ENCODE measurements at regions not wholly inside any gene's neighbourhood (a gene's known extent, or its start where the extent isn't known, plus 50 kb on each side); places are given as distances from the start of the nearest gene placed in this dataset.

DNA sequence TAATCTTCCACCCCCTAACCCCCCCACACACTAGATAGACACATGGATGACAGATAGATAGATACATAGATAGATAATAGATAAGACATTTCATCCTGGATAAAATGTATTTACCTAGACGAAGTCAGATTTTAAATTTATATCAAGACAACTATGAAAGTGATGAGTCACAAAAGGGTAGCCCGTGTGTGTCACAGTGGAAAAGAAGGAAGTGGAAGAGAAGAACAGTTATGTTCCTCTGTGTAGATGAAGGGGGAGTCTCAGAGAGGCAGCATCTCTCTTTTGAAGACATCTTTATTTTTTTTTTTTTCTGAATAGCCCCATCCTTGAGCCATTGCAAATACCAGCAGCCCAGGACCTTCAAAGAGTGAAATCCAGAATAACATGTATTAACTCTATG, 121.7 kb upstream of the VGLL2 start:
- H3K79me2 ChIP-seq (ENCODE audit: insufficient read depth, low read length) = no peaks in the 10 kb centered on the region
- H3K27me3 ChIP-seq (ENCODE audit: insufficient read depth, low read length, poor library complexity, severe bottlenecking) = no peaks in the 10 kb centered on the region
- H3K4me3 ChIP-seq (ENCODE audit: low read length, poor library complexity, severe bottlenecking) = no peak overlapping the region
- H3K9me2 ChIP-seq (replicated peaks; ENCODE audit: low read depth, low read length) = no peaks in the 10 kb centered on the region
- H3F3A ChIP-seq (ENCODE audit: low read depth) = no peaks in the 10 kb centered on the region
- H3K36me3 ChIP-seq (ENCODE audit: insufficient read depth, low read length) = no peaks in the 10 kb centered on the region
- no peaks in the 10 kb centered on the region for H3K4me1 ChIP-seq (ENCODE audit: insufficient read depth, low read length, poor library complexity, severe bottlenecking)
- H2AFZ ChIP-seq (ENCODE audit: low read length) = no peak overlapping the region
- no peak for TF ChIP-seq EZH2phosphoT487 (IDR thresholded peaks at IDR 0.05; ENCODE audit: borderline replicate concordance)
- TF ChIP-seq, protein P1, sequence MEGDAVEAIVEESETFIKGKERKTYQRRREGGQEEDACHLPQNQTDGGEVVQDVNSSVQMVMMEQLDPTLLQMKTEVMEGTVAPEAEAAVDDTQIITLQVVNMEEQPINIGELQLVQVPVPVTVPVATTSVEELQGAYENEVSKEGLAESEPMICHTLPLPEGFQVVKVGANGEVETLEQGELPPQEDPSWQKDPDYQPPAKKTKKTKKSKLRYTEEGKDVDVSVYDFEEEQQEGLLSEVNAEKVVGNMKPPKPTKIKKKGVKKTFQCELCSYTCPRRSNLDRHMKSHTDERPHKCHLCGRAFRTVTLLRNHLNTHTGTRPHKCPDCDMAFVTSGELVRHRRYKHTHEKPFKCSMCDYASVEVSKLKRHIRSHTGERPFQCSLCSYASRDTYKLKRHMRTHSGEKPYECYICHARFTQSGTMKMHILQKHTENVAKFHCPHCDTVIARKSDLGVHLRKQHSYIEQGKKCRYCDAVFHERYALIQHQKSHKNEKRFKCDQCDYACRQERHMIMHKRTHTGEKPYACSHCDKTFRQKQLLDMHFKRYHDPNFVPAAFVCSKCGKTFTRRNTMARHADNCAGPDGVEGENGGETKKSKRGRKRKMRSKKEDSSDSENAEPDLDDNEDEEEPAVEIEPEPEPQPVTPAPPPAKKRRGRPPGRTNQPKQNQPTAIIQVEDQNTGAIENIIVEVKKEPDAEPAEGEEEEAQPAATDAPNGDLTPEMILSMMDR (conservative IDR thresholded peaks at IDR 0.05; ENCODE audit: low read length) = no peak
- no peak overlapping the region for H3K4me2 ChIP-seq (ENCODE audit: low read depth, low read length, poor library complexity, severe bottlenecking)
- no peaks in the 10 kb centered on the region for H3K9me3 ChIP-seq (ENCODE audit: insufficient read depth, low read depth, low read length)
- H3K9ac ChIP-seq (ENCODE audit: low read depth, low read length, poor library complexity, severe bottlenecking) = no peak overlapping the region
- no peaks in the 10 kb centered on the region for H4K20me1 ChIP-seq (ENCODE audit: insufficient read depth, low read length, poor library complexity, severe bottlenecking)

DNA sequence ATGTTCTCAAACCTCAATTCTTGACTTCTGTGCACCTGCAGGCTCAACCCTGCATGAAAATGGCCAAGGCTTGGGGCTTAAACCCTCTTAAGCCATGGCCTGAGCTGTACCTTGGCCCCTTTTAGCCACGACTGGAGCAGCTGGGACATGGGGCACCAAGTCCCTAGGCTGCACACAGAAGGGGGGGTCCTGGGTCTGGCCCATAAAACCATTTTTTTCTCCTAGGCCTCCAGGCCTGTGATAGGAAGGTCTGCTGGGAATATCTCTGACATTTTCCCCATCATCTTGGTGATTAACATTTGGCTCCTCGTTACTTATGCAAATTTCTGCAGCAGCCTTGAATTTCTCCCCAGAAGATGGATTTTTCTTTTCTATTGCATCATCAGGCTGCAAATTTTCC, 119.4 kb upstream of the VGLL2 start:
- H3K36me3 ChIP-seq (ENCODE audit: insufficient read depth, low read length) = no peaks in the 10 kb centered on the region
- H3K4me1 ChIP-seq (ENCODE audit: insufficient read depth, low read length, poor library complexity, severe bottlenecking) = no peaks in the 10 kb centered on the region
- no peak overlapping the region for H3K4me2 ChIP-seq (ENCODE audit: low read depth, low read length, poor library complexity, severe bottlenecking)
- no peaks in the 10 kb centered on the region for H3K79me2 ChIP-seq (ENCODE audit: insufficient read depth, low read length)
- H3F3A ChIP-seq (ENCODE audit: low read depth) = no peaks in the 10 kb centered on the region
- H3K9ac ChIP-seq (ENCODE audit: low read depth, low read length, poor library complexity, severe bottlenecking) = no peak overlapping the region
- no peak overlapping the region for H3K4me3 ChIP-seq (ENCODE audit: low read length, poor library complexity, severe bottlenecking)
- no peaks in the 10 kb centered on the region for H3K9me2 ChIP-seq (replicated peaks; ENCODE audit: low read depth, low read length)
- H4K20me1 ChIP-seq (ENCODE audit: insufficient read depth, low read length, poor library complexity, severe bottlenecking) = no peaks in the 10 kb centered on the region
- no peaks in the 10 kb centered on the region for H3K27me3 ChIP-seq (ENCODE audit: insufficient read depth, low read length, poor library complexity, severe bottlenecking)
- H3K9me3 ChIP-seq (ENCODE audit: insufficient read depth, low read depth, low read length) = no peaks in the 10 kb centered on the region
- TF ChIP-seq EZH2phosphoT487 (IDR thresholded peaks at IDR 0.05; ENCODE audit: borderline replicate concordance) = no peak
- TF ChIP-seq, protein P1 (conservative IDR thresholded peaks at IDR 0.05; ENCODE audit: low read length) = no peak
- no peak overlapping the region for H2AFZ ChIP-seq (ENCODE audit: low read length)

DNA sequence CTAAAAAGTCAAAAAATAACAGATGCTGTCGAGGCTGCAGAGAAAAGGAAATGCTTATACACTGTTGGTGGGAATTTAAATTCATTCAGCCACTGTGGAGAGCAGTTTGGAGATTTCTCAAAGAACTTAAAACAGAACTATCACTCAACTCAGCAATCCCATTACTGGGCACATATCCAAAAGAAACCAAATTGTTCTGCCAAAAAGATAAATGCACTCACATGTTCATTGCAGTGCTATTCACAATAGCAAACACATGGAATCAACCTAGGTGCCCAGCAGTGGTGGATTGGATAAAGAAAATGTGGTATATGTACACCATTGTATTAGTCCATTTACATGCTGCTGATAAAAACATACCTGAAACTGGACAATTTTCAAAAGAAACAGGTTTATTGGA, 116.0 kb upstream of the VGLL2 start:
- Histone ChIP-seq H3K9ac (ENCODE audit: low read depth, low read length, poor library complexity, severe bottlenecking) (no peak overlapping the region), H3F3A (ENCODE audit: low read depth) (no peaks in the 10 kb centered on the region), H3K36me3 (ENCODE audit: insufficient read depth, low read length) (no peaks in the 10 kb centered on the region), H3K9me2 (replicated peaks; ENCODE audit: low read depth, low read length) (no peaks in the 10 kb centered on the region), H3K4me1 (ENCODE audit: insufficient read depth, low read length, poor library complexity, severe bottlenecking) (no peaks in the 10 kb centered on the region), H3K9me3 (ENCODE audit: insufficient read depth, low read depth, low read length) (no peaks in the 10 kb centered on the region), H3K4me2 (ENCODE audit: low read depth, low read length, poor library complexity, severe bottlenecking) (no peak overlapping the region), H4K20me1 (ENCODE audit: insufficient read depth, low read length, poor library complexity, severe bottlenecking) (no peaks in the 10 kb centered on the region), H3K4me3 (ENCODE audit: low read length, poor library complexity, severe bottlenecking) (no peak overlapping the region), H3K79me2 (ENCODE audit: insufficient read depth, low read length) (no peaks in the 10 kb centered on the region), H3K27me3 (ENCODE audit: insufficient read depth, low read length, poor library complexity, severe bottlenecking) (no peaks in the 10 kb centered on the region), H2AFZ (ENCODE audit: low read length) (no peak overlapping the region)
- no peak for TF ChIP-seq EZH2phosphoT487 (IDR thresholded peaks at IDR 0.05; ENCODE audit: borderline replicate concordance)

DNA sequence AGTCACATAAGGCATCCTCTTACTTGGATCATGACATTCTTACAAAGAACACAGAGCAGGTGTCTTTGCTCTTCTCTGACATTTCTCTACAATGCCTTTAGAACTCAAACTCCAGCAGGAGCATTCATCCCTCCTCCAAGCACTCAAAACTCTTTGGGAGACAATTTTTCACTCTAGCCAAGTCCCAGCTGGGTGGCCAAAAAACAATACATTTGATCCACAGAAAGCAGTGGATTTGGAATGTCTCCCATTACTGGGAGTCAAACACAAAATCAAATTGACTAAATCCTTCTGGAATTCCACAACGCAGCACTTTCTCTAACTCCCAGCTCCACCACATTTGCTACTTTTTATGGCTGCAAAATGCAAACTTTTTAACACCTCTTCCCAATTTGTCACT, 108.6 kb upstream of the VGLL2 start:
- Histone ChIP-seq H3K9me2 (replicated peaks; ENCODE audit: low read depth, low read length) (no peaks in the 10 kb centered on the region), H3K9ac (ENCODE audit: low read depth, low read length, poor library complexity, severe bottlenecking) (no peak overlapping the region), H3K9me3 (ENCODE audit: insufficient read depth, low read depth, low read length) (no peaks in the 10 kb centered on the region), H3K4me3 (ENCODE audit: low read length, poor library complexity, severe bottlenecking) (no peak overlapping the region), H2AFZ (ENCODE audit: low read length) (no peak overlapping the region), H3K36me3 (ENCODE audit: insufficient read depth, low read length) (no peaks in the 10 kb centered on the region), H3K4me1 (ENCODE audit: insufficient read depth, low read length, poor library complexity, severe bottlenecking) (no peaks in the 10 kb centered on the region), H3K79me2 (ENCODE audit: insufficient read depth, low read length) (no peaks in the 10 kb centered on the region), H4K20me1 (ENCODE audit: insufficient read depth, low read length, poor library complexity, severe bottlenecking) (no peaks in the 10 kb centered on the region), H3F3A (ENCODE audit: low read depth) (no peaks in the 10 kb centered on the region), H3K4me2 (ENCODE audit: low read depth, low read length, poor library complexity, severe bottlenecking) (no peak overlapping the region), H3K27me3 (ENCODE audit: insufficient read depth, low read length, poor library complexity, severe bottlenecking) (no peaks in the 10 kb centered on the region)
- TF ChIP-seq EZH2phosphoT487 (IDR thresholded peaks at IDR 0.05; ENCODE audit: borderline replicate concordance) = no peak
- TF ChIP-seq, protein P1 (conservative IDR thresholded peaks at IDR 0.05; ENCODE audit: low read length) = no peak
